Right atrium auricular region (tissue), 2 donors: ENCODE measurements at regions not wholly inside any gene's neighbourhood (a gene's known extent, or its start where the extent isn't known, plus 50 kb on each side); places are given as distances from the start of the nearest gene placed in this dataset.

Experiments used
- DNase-seq: peaks from one replicate; pipeline ENCODE4 v3.0.0-alpha.2; 2019; ENCODE audit warnings: low spot score
- H3K27ac ChIP-seq, 2 donors: fragments of 200-600 bp; sonication (generic); 1 replicate in 1 of 2; 2 replicates in 1 of 2; pipeline ENCODE4 v1.5.1; 2016 to 2019
- H3K27me3 ChIP-seq, 2 donors: fragments of 200-600 bp; sonication (generic); one replicate each; pipeline versions ENCODE4 v1.5.1 to v1.6.0; 2017 to 2019
- H3K36me3 ChIP-seq: fragments of 200-600 bp; sonication (generic); one replicate; pipeline ENCODE4 v1.5.1; 2016
- H3K4me1 ChIP-seq, 2 donors: fragments of 200-600 bp; sonication (generic); one replicate each; pipeline versions ENCODE4 v1.5.1 to v1.6.0; 2017 to 2019
- H3K4me3 ChIP-seq, 2 donors: fragments of 200-600 bp; sonication (generic); 1 replicate in 1 of 2; 2 replicates in 1 of 2; pipeline ENCODE4 v1.5.1; 2017 to 2019; ENCODE audit warnings: mild to moderate bottlenecking in 1 of 2, moderate library complexity in 1 of 2
- H3K9me3 ChIP-seq, 2 donors: fragments of 200-600 bp; sonication (generic); one replicate each; pipeline ENCODE4 v1.5.1; 2019
- CTCF ChIP-seq, 2 donors: fragments of 200-600 bp; sonication (generic); IDR thresholded peaks; one replicate each; pipeline ENCODE4 v1.5.1; 2019; ENCODE audit warnings: antibody characterized with exemption in 2 of 2

DNA sequence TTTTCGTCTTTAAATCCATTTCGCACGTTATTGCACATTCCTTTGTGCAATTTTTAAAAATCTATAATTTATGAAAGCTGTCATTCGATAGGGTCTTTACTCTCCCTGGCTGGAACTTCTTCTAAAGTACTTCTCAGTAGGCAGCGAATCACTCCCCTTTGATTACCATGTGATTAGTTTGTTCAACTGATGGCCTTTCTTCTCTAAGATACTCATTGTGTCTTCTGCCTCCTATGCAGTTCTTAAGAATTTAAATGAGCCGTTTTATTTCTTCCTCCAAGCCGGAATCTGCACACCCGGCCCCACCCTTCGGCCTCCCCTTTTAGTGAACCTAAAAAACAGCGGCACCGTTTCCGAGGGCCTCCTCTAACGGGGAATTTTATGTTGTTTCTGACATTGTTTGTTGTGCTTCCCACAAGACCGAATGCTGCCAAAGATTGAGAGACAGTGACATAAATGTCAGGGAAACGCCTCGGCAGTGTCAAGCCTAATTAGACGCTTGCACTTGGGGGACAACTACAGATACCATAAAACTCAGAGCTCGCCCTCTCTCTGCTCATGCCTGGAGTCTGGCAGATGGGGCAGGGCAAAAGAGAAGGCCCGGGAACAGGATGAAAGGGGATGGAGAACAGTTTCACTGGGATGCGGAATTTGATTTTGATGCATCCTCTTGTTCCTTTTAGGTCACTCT is 255.3 kb downstream of the BCL11A start:
- Histone ChIP-seq H3K27me3 (no peaks in the 10 kb centered on the region), H3K36me3 (no peaks in the 10 kb centered on the region), H3K4me1 (no peaks in the 10 kb centered on the region), H3K9me3 (peaks cover 0 to 4% of the 10 kb centered on the region in 2 donors), H3K4me3 (no peak overlapping the region), H3K27ac (no peak overlapping the region)
- no peak for TF ChIP-seq CTCF (IDR thresholded peaks at IDR 0.05)
- no peak for DNase-seq

GRCh38 chr2:60297296-60298005 is 256.0 kb downstream of the BCL11A start:
- Histone ChIP-seq H3K27me3 (no peaks in the 10 kb centered on the region), H3K9me3 (peaks cover 0 to 4% of the 10 kb centered on the region in 2 donors), H3K4me3 (no peak overlapping the region), H3K36me3 (no peaks in the 10 kb centered on the region), H3K27ac (no peak overlapping the region), H3K4me1 (no peaks in the 10 kb centered on the region)
- no peak for TF ChIP-seq CTCF (IDR thresholded peaks at IDR 0.05)
- DNase-seq: no peak

DNA sequence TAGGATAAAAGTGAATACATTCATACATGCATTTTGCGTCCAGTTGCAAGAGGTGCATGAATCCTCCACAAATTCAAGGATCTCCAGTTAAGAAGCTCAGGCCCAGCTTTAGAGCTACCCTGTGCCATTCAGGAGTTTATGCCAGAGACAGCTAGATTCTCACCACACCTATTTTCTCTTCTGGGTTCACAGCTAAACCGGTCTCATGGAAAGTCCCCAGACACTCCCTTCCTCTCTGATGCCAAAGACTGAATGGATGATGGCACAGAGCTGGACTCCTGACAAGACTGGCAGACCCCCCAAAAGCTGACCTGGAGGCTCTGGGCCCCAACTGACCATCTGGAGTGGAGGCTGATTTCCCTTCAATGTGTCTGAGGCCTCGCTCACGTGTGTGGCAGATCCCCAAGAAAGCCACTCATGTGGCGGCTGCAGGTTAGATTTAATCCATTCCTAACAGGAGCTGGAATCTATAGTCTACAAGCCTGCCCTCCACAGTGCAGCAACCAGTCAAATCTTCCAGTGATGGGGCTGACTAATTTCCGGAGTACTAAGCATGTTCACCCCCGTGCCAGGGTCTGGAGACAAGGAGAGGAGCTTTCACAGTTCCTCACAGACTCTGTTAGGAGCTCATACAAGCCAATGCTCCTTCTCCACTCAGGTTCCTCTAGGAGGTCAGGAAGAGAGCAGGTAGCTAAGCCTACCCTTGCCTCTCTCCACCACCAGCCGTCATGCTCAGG is 257.1 kb downstream of the BCL11A start:
- TF ChIP-seq CTCF (IDR thresholded peaks at IDR 0.05): no peak
- Histone ChIP-seq H3K4me3 (no peak overlapping the region), H3K9me3 (peaks cover 0 to 4% of the 10 kb centered on the region in 2 donors), H3K36me3 (no peaks in the 10 kb centered on the region), H3K27ac (no peak overlapping the region), H3K4me1 (no peaks in the 10 kb centered on the region), H3K27me3 (no peaks in the 10 kb centered on the region)
- no peak for DNase-seq

- Histone ChIP-seq H3K36me3 (no peaks in the 10 kb centered on the region), H3K9me3 (peaks cover 0 to 4% of the 10 kb centered on the region in 2 donors), H3K4me1 (no peaks in the 10 kb centered on the region), H3K27me3 (no peaks in the 10 kb centered on the region), H3K4me3 (no peak overlapping the region), H3K27ac (no peak overlapping the region)
- no peak for DNase-seq
- TF ChIP-seq CTCF (IDR thresholded peaks at IDR 0.05): no peak
Observed at GRCh38 chr2:60295636-60295962, 257.9 kb downstream of the BCL11A start.

- no peaks in the 10 kb centered on the region for H3K27me3 ChIP-seq
- TF ChIP-seq CTCF (IDR thresholded peaks at IDR 0.05): no peak
- no peak for DNase-seq
- H3K4me1 ChIP-seq: no peaks in the 10 kb centered on the region
- H3K36me3 ChIP-seq: no peaks in the 10 kb centered on the region
- H3K4me3 ChIP-seq: no peak overlapping the region
- H3K9me3 ChIP-seq: peaks cover 0 to 4% of the 10 kb centered on the region in 2 donors
- no peak overlapping the region for H3K27ac ChIP-seq
Observed at GRCh38 chr2:60294901-60295635, 258.4 kb downstream of the BCL11A start.
